ENCODE measurements at regions not wholly inside any gene's neighbourhood (a gene's known extent, or its start where the extent isn't known, plus 50 kb on each side); places are given as distances from the start of the nearest gene placed in this dataset.

DNA sequence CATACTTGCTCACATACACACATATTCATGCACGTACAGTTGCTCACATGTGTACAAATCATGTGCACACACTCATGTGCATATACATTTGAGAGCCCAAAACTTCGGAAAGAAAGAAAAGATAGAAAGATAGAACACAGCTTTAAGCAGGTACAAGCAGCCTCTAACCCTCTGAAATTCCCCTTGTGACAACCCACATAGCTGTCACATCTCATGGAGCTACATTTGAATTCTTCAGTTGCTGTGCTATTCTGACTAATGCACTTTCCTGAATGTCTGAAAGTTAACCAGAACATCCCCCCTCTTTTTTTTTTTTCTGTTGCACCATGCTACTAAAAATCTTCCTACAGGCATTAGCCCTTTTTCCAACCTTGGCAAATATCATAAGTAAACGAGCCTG is 51.9 kb upstream of the KCNA5 start (continued):
- no peak for TF ChIP-seq REPIN1 (tag by site-specific recombination; IDR thresholded peaks at IDR 0.05; ENCODE audit: low read depth)
- TF ChIP-seq ZSCAN4 (tag by site-specific recombination; IDR thresholded peaks at IDR 0.05): no peak
- TF ChIP-seq KLF1 (tag by site-specific recombination; IDR thresholded peaks at IDR 0.05): no peak

DNA sequence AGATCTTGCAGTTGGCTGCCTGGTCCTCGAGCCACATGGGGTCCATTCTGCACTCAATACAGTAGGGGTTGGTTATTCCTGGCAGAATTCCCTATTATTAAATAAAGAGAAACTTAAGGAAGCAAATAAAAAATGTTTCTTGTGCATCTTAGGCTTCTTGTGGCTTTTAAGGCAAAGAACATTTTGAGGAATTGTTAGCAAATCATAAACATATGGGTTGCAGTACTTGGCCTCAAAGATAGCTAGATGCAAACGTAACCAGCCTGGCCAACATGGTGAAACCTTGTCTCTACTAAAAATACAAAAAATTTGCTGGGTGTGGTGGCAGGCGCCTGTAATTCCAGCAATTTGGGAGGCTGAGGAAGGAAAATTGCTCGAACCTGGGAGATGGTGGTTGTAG is 50.8 kb upstream of the KCNA5 start:
- no peak for TF ChIP-seq ZNF341 (tag by site-specific recombination; IDR thresholded peaks at IDR 0.05; ENCODE audit: low read depth)
- TF ChIP-seq HOXA7 (CRISPR knock-in tag; IDR thresholded peaks at IDR 0.05; ENCODE audit: borderline replicate concordance): no peak
- TF ChIP-seq, protein P1, sequence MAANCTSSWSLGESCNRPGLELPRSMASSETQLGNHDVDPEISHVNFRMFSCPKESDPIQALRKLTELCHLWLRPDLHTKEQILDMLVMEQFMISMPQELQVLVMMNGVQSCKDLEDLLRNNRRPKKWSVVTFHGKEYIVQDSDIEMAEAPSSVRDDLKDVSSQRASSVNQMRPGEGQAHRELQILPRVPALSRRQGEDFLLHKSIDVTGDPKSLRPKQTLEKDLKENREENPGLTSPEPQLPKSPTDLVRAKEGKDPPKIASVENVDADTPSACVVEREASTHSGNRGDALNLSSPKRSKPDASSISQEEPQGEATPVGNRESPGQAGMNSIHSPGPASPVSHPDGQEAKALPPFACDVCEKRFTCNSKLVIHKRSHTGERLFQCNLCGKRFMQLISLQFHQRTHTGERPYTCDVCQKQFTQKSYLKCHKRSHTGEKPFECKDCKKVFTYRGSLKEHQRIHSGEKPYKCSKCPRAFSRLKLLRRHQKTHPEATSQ (tag by site-specific recombination; IDR thresholded peaks at IDR 0.05): no peak
- TF ChIP-seq ZNF138 (tag by site-specific recombination; IDR thresholded peaks at IDR 0.05; ENCODE audit: borderline replicate concordance): no peak
- TF ChIP-seq ZNF324 (tag by site-specific recombination; IDR thresholded peaks at IDR 0.05): no peak
- no peaks in the 10 kb centered on the region for H3K36me3 ChIP-seq (ENCODE audit: control insufficient read depth in 2 of 2, insufficient read depth in 1 of 2, low read length in 2 of 2)
- ChIA-PET CTCF (interaction anchor here (0.5 to 10.5 kb wide), 2 partner anchors 137 to 235 kb away, joined by 9 to 185 read pairs; no protein-coding TSS in a partner anchor), POLR2A (no interaction called here)
- no peak overlapping the region for H3K27ac ChIP-seq (ENCODE audit: extremely low read depth, low read depth, low read length)
- no peak overlapping the region for H3K4me3 ChIP-seq (ENCODE audit: low read depth, low read length)
- no peaks in the 10 kb centered on the region for H3K4me1 ChIP-seq (ENCODE audit: control insufficient read depth, insufficient read depth, low read length)
- H3K9me3 ChIP-seq (ENCODE audit: control insufficient read depth, insufficient read depth, low read depth, low read length): no peaks in the 10 kb centered on the region

Data from HEK293 (cell line).